Natural killer cell (primary cell): ENCODE measurements at regions not wholly inside any gene's neighbourhood (a gene's known extent, or its start where the extent isn't known, plus 50 kb on each side); places are given as distances from the start of the nearest gene placed in this dataset.

ENCODE experiments used
- ATAC-seq, 3 donors: fragments of 150-1000 bp in 2 of 3; fragments of 200-7000 bp in 1 of 3; cut with Tn5 transposase; 1 replicate in 1 of 3; 2 replicates in 2 of 3; pipeline ENCODE4 v1.10.0; 2021; ENCODE audit warnings: mild to moderate bottlenecking in 2 of 3, moderate library complexity in 2 of 3
- DNase-seq, 2 donors: peaks; one replicate each; pipeline versions ENCODE4 v3.0.0 to v3.0.0-alpha.2; 2013 to 2021; ENCODE audit warnings: mixed read lengths in 1 of 2
- H3K27ac ChIP-seq: one replicate; pipeline ENCODE4 v1.5.1; 2013; ENCODE audit warnings: mild to moderate bottlenecking, low read length
- H3K27me3 ChIP-seq: one replicate; pipeline ENCODE4 v1.6.1; 2013; ENCODE audit warnings: low read length; ENCODE audit not compliant: control insufficient read depth, insufficient read depth
- H3K36me3 ChIP-seq: one replicate; pipeline ENCODE4 v1.6.1; 2013; ENCODE audit warnings: low read length; ENCODE audit not compliant: control insufficient read depth, insufficient read depth
- H3K4me1 ChIP-seq: one replicate; pipeline ENCODE4 v1.6.1; 2013; ENCODE audit warnings: low read length; ENCODE audit not compliant: control insufficient read depth, insufficient read depth
- H3K4me3 ChIP-seq: one replicate; pipeline ENCODE4 v1.5.1; 2013; ENCODE audit warnings: low read length
- H3K9me3 ChIP-seq: one replicate; pipeline ENCODE4 v1.6.1; 2013; ENCODE audit warnings: low read length; ENCODE audit not compliant: control insufficient read depth, insufficient read depth
- H3K27ac Mint-ChIP-seq, 2 donors: one replicate each; pipeline ENCODE4 v1.8.0; 2022; ENCODE audit warnings: mild to moderate bottlenecking in 2 of 2, mixed read lengths in 2 of 2, moderate library complexity in 1 of 2
- H3K27me3 Mint-ChIP-seq, 2 donors: one replicate each; pipeline ENCODE4 v1.8.0; 2022; ENCODE audit warnings: low read depth in 2 of 2, mixed read lengths in 2 of 2
- H3K36me3 Mint-ChIP-seq: one replicate; pipeline ENCODE4 v1.8.0; 2022; ENCODE audit warnings: mixed read lengths
- H3K4me1 Mint-ChIP-seq, 2 donors: one replicate each; pipeline ENCODE4 v1.8.0; 2022; ENCODE audit warnings: mixed read lengths in 2 of 2
- H3K4me3 Mint-ChIP-seq: one replicate; pipeline ENCODE4 v1.8.0; 2022; ENCODE audit warnings: mild to moderate bottlenecking, moderate library complexity, mixed read lengths
- H3K9me3 Mint-ChIP-seq, 2 donors: one replicate each; pipeline ENCODE4 v1.8.0; 2022; ENCODE audit warnings: mixed read lengths in 2 of 2
- CTCF ChIP-seq: fragments of 200-600 bp; IDR thresholded peaks from one replicate; pipeline ENCODE4 v1.8.0; 2022; ENCODE audit warnings: antibody characterized with exemption
- WGBS: methylation state at CpG from one replicate; pipeline ENCODE4 v1.1.7; 2013; ENCODE audit warnings: missing lambda C conversion rate; ENCODE audit not compliant: insufficient coverage; 5-methylcytosine and 5-hydroxymethylcytosine counted together
- intact Hi-C: fragments of 100-400 bp; cut with micrococcal nuclease; formaldehyde crosslinking; loops from one replicate; pipeline ENCODE4 v1.14.2; 2022

GRCh38 chrX:9370893-9371292 is 94.0 kb upstream of the TBL1X start:
- intact Hi-C loops = no loop called here
- no peak for TF ChIP-seq CTCF
- Histone ChIP-seq H3K9me3 (no peaks in the 10 kb centered on the region), H3K27me3 (no peaks in the 10 kb centered on the region), H3K4me3 (no peak overlapping the region), H3K36me3 (no peaks in the 10 kb centered on the region), H3K4me1 (peaks cover 23% of the 10 kb centered on the region), H3K27ac (no peak overlapping the region)
- Mint-ChIP-seq H3K4me1 (peaks cover 20 to 28% of the 10 kb centered on the region in 2 donors), H3K27ac (no peak overlapping the region), H3K36me3 (no peaks in the 10 kb centered on the region), H3K9me3 (no peaks in the 10 kb centered on the region), H3K4me3 (no peak overlapping the region), H3K27me3 (peaks cover 0 to 6% of the 10 kb centered on the region in 2 donors)
- DNase-seq (no peak), ATAC-seq (no peak)
- 88% methylated on average over 5 of the region's 5 CpGs for WGBS

DNA sequence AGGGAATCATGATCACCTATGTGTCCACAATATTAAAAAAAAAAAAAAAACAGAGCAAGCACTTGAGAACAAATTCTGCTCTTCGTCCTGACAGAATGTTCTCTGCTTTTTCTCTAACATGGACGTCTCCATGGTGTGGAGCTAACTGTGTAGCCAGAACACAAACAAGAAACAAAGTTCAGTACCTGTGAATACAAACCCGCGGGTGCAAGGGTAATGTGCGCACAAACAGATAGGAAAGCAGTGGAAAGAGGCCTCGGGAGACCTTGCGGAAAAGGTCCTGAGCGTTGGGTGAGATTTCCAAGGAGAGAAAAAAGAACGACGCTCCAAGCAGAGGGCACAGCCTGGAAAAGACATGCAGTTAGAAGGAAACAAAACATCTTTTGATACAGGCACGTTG is 92.0 kb upstream of the TBL1X start:
- H3K4me3 Mint-ChIP-seq = no peak overlapping the region
- no peak overlapping the region for H3K27ac ChIP-seq
- H3K36me3 ChIP-seq = no peaks in the 10 kb centered on the region
- intact Hi-C loops = no loop called here
- H3K4me1 ChIP-seq = peaks cover 23% of the 10 kb centered on the region
- H3K27me3 Mint-ChIP-seq = peaks cover 0 to 6% of the 10 kb centered on the region in 2 donors
- no peak for ATAC-seq
- WGBS = 96% methylated on average over 11 of the region's 11 CpGs
- H3K4me1 Mint-ChIP-seq = peaks cover 20 to 28% of the 10 kb centered on the region in 2 donors
- no peak overlapping the region for H3K4me3 ChIP-seq
- H3K36me3 Mint-ChIP-seq = no peaks in the 10 kb centered on the region
- no peak for TF ChIP-seq CTCF
- H3K9me3 Mint-ChIP-seq = no peaks in the 10 kb centered on the region
- no peak overlapping the region for H3K27ac Mint-ChIP-seq
- H3K27me3 ChIP-seq = no peaks in the 10 kb centered on the region
- H3K9me3 ChIP-seq = no peaks in the 10 kb centered on the region
- no peak for DNase-seq

GRCh38 chrX:9373789-9374188 is 91.1 kb upstream of the TBL1X start:
- Histone ChIP-seq H3K9me3 (no peaks in the 10 kb centered on the region), H3K4me3 (no peak overlapping the region), H3K27me3 (peaks cover 1% of the 10 kb centered on the region), H3K27ac (no peak overlapping the region), H3K36me3 (no peaks in the 10 kb centered on the region), H3K4me1 (peaks cover 22% of the 10 kb centered on the region)
- Mint-ChIP-seq H3K27me3 (peaks cover 0 to 6% of the 10 kb centered on the region in 2 donors), H3K27ac (no peak overlapping the region), H3K4me1 (peaks cover 24 to 27% of the 10 kb centered on the region in 2 donors), H3K36me3 (no peaks in the 10 kb centered on the region), H3K4me3 (no peak overlapping the region), H3K9me3 (no peaks in the 10 kb centered on the region)
- intact Hi-C loops = no loop called here
- 79% methylated on average over 5 of the region's 7 CpGs for WGBS
- ATAC-seq = no peak
- no peak for DNase-seq
- no peak for TF ChIP-seq CTCF

- no peaks in the 10 kb centered on the region for H3K9me3 Mint-ChIP-seq
- H3K4me3 Mint-ChIP-seq = no peak overlapping the region
- no peak overlapping the region for H3K27ac Mint-ChIP-seq
- WGBS = 97% methylated on average over 3 of the region's 6 CpGs
- H3K36me3 ChIP-seq = no peaks in the 10 kb centered on the region
- H3K27me3 Mint-ChIP-seq = peaks cover 0 to 6% of the 10 kb centered on the region in 2 donors
- intact Hi-C loops = no loop called here
- peaks cover 27% of the 10 kb centered on the region in 2 donors for H3K4me1 Mint-ChIP-seq
- no peaks in the 10 kb centered on the region for H3K36me3 Mint-ChIP-seq
- no peak for ATAC-seq
- H3K27me3 ChIP-seq = peaks cover 2% of the 10 kb centered on the region
- no peak overlapping the region for H3K27ac ChIP-seq
- peaks cover 17% of the 10 kb centered on the region for H3K4me1 ChIP-seq
- no peaks in the 10 kb centered on the region for H3K9me3 ChIP-seq
- DNase-seq = no peak
- H3K4me3 ChIP-seq = no peak overlapping the region
- no peak for TF ChIP-seq CTCF
Measured at GRCh38 chrX:9374555-9374954, 90.3 kb upstream of the TBL1X start.
